ENCODE measurements at regions not wholly inside any gene's neighbourhood (a gene's known extent, or its start where the extent isn't known, plus 50 kb on each side); places are given as distances from the start of the nearest gene placed in this dataset.
"Not testable (repeated sequence)": the region's sequence is repeated elsewhere in the genome, so short reads cannot be mapped to it uniquely, and the experiment has no call there.

GRCh38 chr10:29881811-29882210, 177.6 kb downstream of the JCAD start:
- DNase-seq: no peak

GRCh38 chr10:29881336-29881771, 178.0 kb downstream of the JCAD start:
- no peak for DNase-seq

GRCh38 chr10:29880856-29881255, 178.5 kb downstream of the JCAD start:
- DNase-seq: no peak

GRCh38 chr10:29879862-29880261, 179.5 kb downstream of the JCAD start:
- no peak for DNase-seq

- DNase-seq: no peak
Measured at GRCh38 chr10:29878492-29878891, 180.9 kb downstream of the JCAD start.

- DNase-seq: no peak
Measured at GRCh38 chr10:29877793-29878491, 181.4 kb downstream of the JCAD start.

- DNase-seq: no peak
Measured at GRCh38 chr10:29876008-29876555, 183.3 kb downstream of the JCAD start.

- no peak for DNase-seq
Measured at GRCh38 chr10:29874606-29875269, 184.6 kb downstream of the JCAD start.

GRCh38 chr10:29873941-29874484, 185.4 kb downstream of the JCAD start:
- no peak for DNase-seq

- DNase-seq: no peak
Measured at GRCh38 chr10:29870522-29871044, 188.8 kb downstream of the JCAD start.

- no peak for DNase-seq
Measured at GRCh38 chr10:29869593-29869992, 189.8 kb downstream of the JCAD start.

- no peak for DNase-seq
Measured at GRCh38 chr10:29866356-29866755, 193.0 kb downstream of the JCAD start.

GRCh38 chr10:29865700-29866355, 193.6 kb downstream of the JCAD start:
- DNase-seq: no peak

- no peak for DNase-seq
Measured at GRCh38 chr10:29862923-29863614, 196.3 kb downstream of the JCAD start.

GRCh38 chr10:29861811-29862505, 197.4 kb downstream of the JCAD start:
- no peak for DNase-seq

GRCh38 chr10:29861231-29861630, 198.2 kb downstream of the JCAD start:
- not testable (repeated sequence) for DNase-seq

GRCh38 chr10:29860166-29860565, 199.2 kb downstream of the JCAD start:
- DNase-seq: no peak

GRCh38 chr10:29859521-29860130, 199.8 kb downstream of the JCAD start:
- DNase-seq: no peak

- DNase-seq: no peak
Measured at GRCh38 chr10:29858702-29859267, 200.6 kb downstream of the JCAD start.
